WTC11 (cell line): ENCODE measurements at regions not wholly inside any gene's neighbourhood (a gene's known extent, or its start where the extent isn't known, plus 50 kb on each side); places are given as distances from the start of the nearest gene placed in this dataset.

ENCODE experiments used
- ATAC-seq: fragments of 200-7000 bp; cut with Tn5 transposase; 2 replicates; pipeline ENCODE4 v1.10.0; 2021; ENCODE audit warnings: mild to moderate bottlenecking, moderate library complexity
- CTCF ChIA-PET: fragments of 300-600 bp; sonication (Branson Sonifier 250); formaldehyde crosslinking; loops from one replicate; lab custom pipeline; 2021; ENCODE audit warnings: antibody characterized with exemption; lab: Charles Lee
- POLR2A ChIA-PET: fragments of 350-600 bp; sonication (Branson Sonifier 250); formaldehyde crosslinking; loops from one replicate; lab custom pipeline; 2021; ENCODE audit warnings: antibody characterized with exemption; lab: Charles Lee
- DNase-seq: peaks from one replicate; pipeline ENCODE4 v3.0.0; 2021; ENCODE audit warnings: low spot score
- H3K27ac Mint-ChIP-seq: 2 replicates; pipeline ENCODE4 v1.8.0; 2021; ENCODE audit warnings: mixed read lengths
- H3K27me3 Mint-ChIP-seq: 2 replicates; pipeline ENCODE4 v1.8.0; 2021; ENCODE audit warnings: low read depth, mild to moderate bottlenecking, moderate library complexity, mixed read lengths
- H3K36me3 Mint-ChIP-seq: 2 replicates; pipeline ENCODE4 v1.8.0; 2021; ENCODE audit warnings: mixed read lengths
- H3K4me1 Mint-ChIP-seq: 2 replicates; pipeline ENCODE4 v1.8.0; 2022; ENCODE audit warnings: mixed read lengths
- H3K4me3 Mint-ChIP-seq: 2 replicates; pipeline ENCODE4 v1.8.0; 2021; ENCODE audit warnings: mild to moderate bottlenecking, moderate library complexity, mixed read lengths
- H3K9me3 Mint-ChIP-seq: 2 replicates; pipeline ENCODE4 v1.8.0; 2021; ENCODE audit warnings: mixed read lengths
- CBFB ChIP-seq: sonication (generic); formaldehyde crosslinking; IDR thresholded peaks from 2 replicates; pipeline ENCODE4 v1.8.1; 2022; ENCODE audit warnings: mild to moderate bottlenecking, low read depth, missing genetic modification reagents
- ETV6 ChIP-seq: sonication (generic); formaldehyde crosslinking; IDR thresholded peaks from 2 replicates; pipeline ENCODE4 v1.8.1; 2022; ENCODE audit warnings: mild to moderate bottlenecking, missing genetic modification reagents
- MXD4 ChIP-seq: fragments of 250-450 bp; sonication (Bioruptor Pico); IDR thresholded peaks from 2 replicates; pipeline ENCODE4 v1.8.0; 2021; ENCODE audit warnings: mild to moderate bottlenecking, moderate library complexity, borderline replicate concordance
- MYBL2 ChIP-seq: sonication (generic); formaldehyde crosslinking; IDR thresholded peaks from 2 replicates; pipeline ENCODE4 v1.8.1; 2023; ENCODE audit warnings: mild to moderate bottlenecking, moderate library complexity, missing genetic modification reagents
- NFYB ChIP-seq: sonication (generic); formaldehyde crosslinking; conservative IDR thresholded peaks from 2 replicates; pipeline ENCODE4 v1.8.0; 2022; ENCODE audit warnings: low read depth, missing genetic modification reagents
- NR2C2 ChIP-seq: sonication (generic); formaldehyde crosslinking; IDR thresholded peaks from 2 replicates; pipeline ENCODE4 v1.8.0; 2022; ENCODE audit warnings: mild to moderate bottlenecking, missing genetic modification reagents
- NR3C1 ChIP-seq: sonication (generic); formaldehyde crosslinking; conservative IDR thresholded peaks from 2 replicates; pipeline ENCODE4 v1.8.1; 2023; ENCODE audit warnings: low read depth, mild to moderate bottlenecking, missing genetic modification reagents
- RORB ChIP-seq: fragments of 250-450 bp; sonication (Bioruptor Pico); IDR thresholded peaks from 2 replicates; pipeline ENCODE4 v1.9.0; 2021; ENCODE audit warnings: mild to moderate bottlenecking
- TCF7 ChIP-seq: sonication (generic); formaldehyde crosslinking; IDR thresholded peaks from 2 replicates; pipeline ENCODE4 v1.8.0; 2022; ENCODE audit warnings: mild to moderate bottlenecking, low read depth, missing genetic modification reagents, moderate library complexity
- TEAD4 ChIP-seq: sonication (generic); formaldehyde crosslinking; IDR thresholded peaks from 2 replicates; pipeline ENCODE4 v1.8.0; 2022; ENCODE audit warnings: mild to moderate bottlenecking, missing genetic modification reagents
- TF ChIP-seq, protein P1 (sequence below): sonication (generic); formaldehyde crosslinking; IDR thresholded peaks from 2 replicates; pipeline ENCODE4 v1.8.1; 2022; ENCODE audit warnings: missing genetic modification reagents, borderline replicate concordance
- TF ChIP-seq, protein P2 (sequence below): sonication (generic); formaldehyde crosslinking; IDR thresholded peaks from 2 replicates; pipeline ENCODE4 v1.8.0; 2023; ENCODE audit warnings: missing genetic modification reagents, mild to moderate bottlenecking, borderline replicate concordance
- TF ChIP-seq, protein P3 (sequence below): fragments of 250-450 bp; sonication (Bioruptor Pico); IDR thresholded peaks from 2 replicates; pipeline ENCODE4 v1.8.0; 2021; ENCODE audit warnings: mild to moderate bottlenecking
- TF ChIP-seq, protein P4 (sequence below): sonication (generic); formaldehyde crosslinking; IDR thresholded peaks from 2 replicates; pipeline ENCODE4 v1.8.1; 2023; ENCODE audit warnings: mild to moderate bottlenecking, missing genetic modification reagents, moderate library complexity
- TF ChIP-seq, protein P5 (sequence below): sonication (generic); formaldehyde crosslinking; IDR thresholded peaks from 2 replicates; pipeline ENCODE4 v1.8.0; 2022; ENCODE audit warnings: mild to moderate bottlenecking, missing genetic modification reagents
- TF ChIP-seq, protein P6 (sequence below): sonication (generic); formaldehyde crosslinking; IDR thresholded peaks from 2 replicates; pipeline ENCODE4 v1.8.1; 2023; ENCODE audit warnings: mild to moderate bottlenecking, missing genetic modification reagents
- TF ChIP-seq, protein P7 (sequence below): sonication (generic); formaldehyde crosslinking; IDR thresholded peaks from 2 replicates; pipeline ENCODE4 v1.8.1; 2022; ENCODE audit warnings: low read depth, mild to moderate bottlenecking, moderate library complexity, missing genetic modification reagents, borderline replicate concordance
- TF ChIP-seq, protein P8 (sequence below): fragments of 250-450 bp; sonication (Bioruptor Pico); conservative IDR thresholded peaks from 2 replicates; pipeline ENCODE4 v1.9.0; 2021; ENCODE audit warnings: mild to moderate bottlenecking
- TF ChIP-seq, protein P9 (sequence below): sonication (generic); formaldehyde crosslinking; IDR thresholded peaks from 2 replicates; pipeline ENCODE4 v1.8.1; 2023; ENCODE audit warnings: mild to moderate bottlenecking, missing genetic modification reagents, moderate library complexity

DNA sequence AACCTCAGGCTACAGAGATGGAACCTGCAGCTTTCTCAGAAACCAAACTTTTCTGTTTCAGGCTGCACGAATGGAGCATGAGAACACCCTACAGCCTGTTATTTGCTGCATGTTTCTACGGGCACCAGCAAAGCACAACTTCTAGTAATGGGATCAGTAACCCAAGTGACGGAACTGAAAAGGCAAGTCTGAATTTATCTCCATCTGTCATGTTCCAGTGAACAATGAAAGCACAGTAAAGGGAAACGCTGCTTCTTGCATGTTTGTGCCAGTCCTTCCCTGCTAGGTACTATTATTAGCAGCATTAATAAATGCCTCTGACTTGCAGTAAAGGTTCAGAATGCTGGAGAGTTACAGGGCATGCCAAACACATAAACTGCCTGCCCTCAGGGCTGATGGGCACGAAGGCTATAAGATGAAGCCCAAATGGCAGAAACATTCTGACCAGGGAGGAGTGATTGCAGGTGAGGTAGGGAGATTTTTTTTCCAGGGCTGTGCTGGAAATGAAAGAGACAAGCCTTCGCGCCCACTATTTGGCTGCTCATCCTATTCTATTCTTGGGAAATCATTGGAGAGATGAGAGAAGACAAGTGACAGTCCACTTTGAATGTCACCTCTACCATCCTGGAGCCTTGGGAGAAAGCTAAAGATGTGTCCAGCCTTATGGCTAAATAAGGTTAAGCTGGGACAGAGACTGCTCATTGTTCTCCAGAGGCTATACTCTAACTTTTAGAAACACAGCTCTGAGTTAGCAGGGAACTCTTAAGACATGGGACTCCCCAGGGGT, 100.4 kb upstream of the PLXNC1 start:
- TF ChIP-seq CBFB (CRISPR knock-in tag) (no peak), NFYB (CRISPR knock-in tag) (no peak), RORB (CRISPR knock-in tag) (no peak), MXD4 (no peak), MYBL2 (CRISPR knock-in tag) (no peak), TCF7 (CRISPR knock-in tag) (no peak), NR3C1 (no peak), TEAD4 (CRISPR knock-in tag) (no peak), NR2C2 (CRISPR knock-in tag) (no peak), ETV6 (no peak)
- TF ChIP-seq, protein P1, sequence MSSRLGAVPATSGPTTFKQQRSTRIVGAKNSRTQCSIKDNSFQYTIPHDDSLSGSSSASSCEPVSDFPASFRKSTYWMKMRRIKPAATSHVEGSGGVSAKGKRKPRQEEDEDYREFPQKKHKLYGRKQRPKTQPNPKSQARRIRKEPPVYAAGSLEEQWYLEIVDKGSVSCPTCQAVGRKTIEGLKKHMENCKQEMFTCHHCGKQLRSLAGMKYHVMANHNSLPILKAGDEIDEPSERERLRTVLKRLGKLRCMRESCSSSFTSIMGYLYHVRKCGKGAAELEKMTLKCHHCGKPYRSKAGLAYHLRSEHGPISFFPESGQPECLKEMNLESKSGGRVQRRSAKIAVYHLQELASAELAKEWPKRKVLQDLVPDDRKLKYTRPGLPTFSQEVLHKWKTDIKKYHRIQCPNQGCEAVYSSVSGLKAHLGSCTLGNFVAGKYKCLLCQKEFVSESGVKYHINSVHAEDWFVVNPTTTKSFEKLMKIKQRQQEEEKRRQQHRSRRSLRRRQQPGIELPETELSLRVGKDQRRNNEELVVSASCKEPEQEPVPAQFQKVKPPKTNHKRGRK (CRISPR knock-in tag): no peak
- TF ChIP-seq, protein P2, sequence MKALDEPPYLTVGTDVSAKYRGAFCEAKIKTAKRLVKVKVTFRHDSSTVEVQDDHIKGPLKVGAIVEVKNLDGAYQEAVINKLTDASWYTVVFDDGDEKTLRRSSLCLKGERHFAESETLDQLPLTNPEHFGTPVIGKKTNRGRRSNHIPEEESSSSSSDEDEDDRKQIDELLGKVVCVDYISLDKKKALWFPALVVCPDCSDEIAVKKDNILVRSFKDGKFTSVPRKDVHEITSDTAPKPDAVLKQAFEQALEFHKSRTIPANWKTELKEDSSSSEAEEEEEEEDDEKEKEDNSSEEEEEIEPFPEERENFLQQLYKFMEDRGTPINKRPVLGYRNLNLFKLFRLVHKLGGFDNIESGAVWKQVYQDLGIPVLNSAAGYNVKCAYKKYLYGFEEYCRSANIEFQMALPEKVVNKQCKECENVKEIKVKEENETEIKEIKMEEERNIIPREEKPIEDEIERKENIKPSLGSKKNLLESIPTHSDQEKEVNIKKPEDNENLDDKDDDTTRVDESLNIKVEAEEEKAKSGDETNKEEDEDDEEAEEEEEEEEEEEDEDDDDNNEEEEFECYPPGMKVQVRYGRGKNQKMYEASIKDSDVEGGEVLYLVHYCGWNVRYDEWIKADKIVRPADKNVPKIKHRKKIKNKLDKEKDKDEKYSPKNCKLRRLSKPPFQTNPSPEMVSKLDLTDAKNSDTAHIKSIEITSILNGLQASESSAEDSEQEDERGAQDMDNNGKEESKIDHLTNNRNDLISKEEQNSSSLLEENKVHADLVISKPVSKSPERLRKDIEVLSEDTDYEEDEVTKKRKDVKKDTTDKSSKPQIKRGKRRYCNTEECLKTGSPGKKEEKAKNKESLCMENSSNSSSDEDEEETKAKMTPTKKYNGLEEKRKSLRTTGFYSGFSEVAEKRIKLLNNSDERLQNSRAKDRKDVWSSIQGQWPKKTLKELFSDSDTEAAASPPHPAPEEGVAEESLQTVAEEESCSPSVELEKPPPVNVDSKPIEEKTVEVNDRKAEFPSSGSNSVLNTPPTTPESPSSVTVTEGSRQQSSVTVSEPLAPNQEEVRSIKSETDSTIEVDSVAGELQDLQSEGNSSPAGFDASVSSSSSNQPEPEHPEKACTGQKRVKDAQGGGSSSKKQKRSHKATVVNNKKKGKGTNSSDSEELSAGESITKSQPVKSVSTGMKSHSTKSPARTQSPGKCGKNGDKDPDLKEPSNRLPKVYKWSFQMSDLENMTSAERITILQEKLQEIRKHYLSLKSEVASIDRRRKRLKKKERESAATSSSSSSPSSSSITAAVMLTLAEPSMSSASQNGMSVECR (CRISPR knock-in tag): no peak
- TF ChIP-seq, protein P3, sequence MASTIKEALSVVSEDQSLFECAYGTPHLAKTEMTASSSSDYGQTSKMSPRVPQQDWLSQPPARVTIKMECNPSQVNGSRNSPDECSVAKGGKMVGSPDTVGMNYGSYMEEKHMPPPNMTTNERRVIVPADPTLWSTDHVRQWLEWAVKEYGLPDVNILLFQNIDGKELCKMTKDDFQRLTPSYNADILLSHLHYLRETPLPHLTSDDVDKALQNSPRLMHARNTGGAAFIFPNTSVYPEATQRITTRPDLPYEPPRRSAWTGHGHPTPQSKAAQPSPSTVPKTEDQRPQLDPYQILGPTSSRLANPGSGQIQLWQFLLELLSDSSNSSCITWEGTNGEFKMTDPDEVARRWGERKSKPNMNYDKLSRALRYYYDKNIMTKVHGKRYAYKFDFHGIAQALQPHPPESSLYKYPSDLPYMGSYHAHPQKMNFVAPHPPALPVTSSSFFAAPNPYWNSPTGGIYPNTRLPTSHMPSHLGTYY (CRISPR knock-in tag): no peak
- TF ChIP-seq, protein P4, sequence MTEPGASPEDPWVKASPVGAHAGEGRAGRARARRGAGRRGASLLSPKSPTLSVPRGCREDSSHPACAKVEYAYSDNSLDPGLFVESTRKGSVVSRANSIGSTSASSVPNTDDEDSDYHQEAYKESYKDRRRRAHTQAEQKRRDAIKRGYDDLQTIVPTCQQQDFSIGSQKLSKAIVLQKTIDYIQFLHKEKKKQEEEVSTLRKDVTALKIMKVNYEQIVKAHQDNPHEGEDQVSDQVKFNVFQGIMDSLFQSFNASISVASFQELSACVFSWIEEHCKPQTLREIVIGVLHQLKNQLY (CRISPR knock-in tag): no peak
- TF ChIP-seq, protein P5, sequence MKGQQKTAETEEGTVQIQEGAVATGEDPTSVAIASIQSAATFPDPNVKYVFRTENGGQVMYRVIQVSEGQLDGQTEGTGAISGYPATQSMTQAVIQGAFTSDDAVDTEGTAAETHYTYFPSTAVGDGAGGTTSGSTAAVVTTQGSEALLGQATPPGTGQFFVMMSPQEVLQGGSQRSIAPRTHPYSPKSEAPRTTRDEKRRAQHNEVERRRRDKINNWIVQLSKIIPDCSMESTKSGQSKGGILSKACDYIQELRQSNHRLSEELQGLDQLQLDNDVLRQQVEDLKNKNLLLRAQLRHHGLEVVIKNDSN (CRISPR knock-in tag): no peak
- TF ChIP-seq, protein P6, sequence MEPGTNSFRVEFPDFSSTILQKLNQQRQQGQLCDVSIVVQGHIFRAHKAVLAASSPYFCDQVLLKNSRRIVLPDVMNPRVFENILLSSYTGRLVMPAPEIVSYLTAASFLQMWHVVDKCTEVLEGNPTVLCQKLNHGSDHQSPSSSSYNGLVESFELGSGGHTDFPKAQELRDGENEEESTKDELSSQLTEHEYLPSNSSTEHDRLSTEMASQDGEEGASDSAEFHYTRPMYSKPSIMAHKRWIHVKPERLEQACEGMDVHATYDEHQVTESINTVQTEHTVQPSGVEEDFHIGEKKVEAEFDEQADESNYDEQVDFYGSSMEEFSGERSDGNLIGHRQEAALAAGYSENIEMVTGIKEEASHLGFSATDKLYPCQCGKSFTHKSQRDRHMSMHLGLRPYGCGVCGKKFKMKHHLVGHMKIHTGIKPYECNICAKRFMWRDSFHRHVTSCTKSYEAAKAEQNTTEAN (CRISPR knock-in tag): no peak
- TF ChIP-seq, protein P7, sequence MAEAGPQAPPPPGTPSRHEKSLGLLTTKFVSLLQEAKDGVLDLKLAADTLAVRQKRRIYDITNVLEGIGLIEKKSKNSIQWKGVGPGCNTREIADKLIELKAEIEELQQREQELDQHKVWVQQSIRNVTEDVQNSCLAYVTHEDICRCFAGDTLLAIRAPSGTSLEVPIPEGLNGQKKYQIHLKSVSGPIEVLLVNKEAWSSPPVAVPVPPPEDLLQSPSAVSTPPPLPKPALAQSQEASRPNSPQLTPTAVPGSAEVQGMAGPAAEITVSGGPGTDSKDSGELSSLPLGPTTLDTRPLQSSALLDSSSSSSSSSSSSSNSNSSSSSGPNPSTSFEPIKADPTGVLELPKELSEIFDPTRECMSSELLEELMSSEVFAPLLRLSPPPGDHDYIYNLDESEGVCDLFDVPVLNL (CRISPR knock-in tag): no peak
- TF ChIP-seq, protein P8, sequence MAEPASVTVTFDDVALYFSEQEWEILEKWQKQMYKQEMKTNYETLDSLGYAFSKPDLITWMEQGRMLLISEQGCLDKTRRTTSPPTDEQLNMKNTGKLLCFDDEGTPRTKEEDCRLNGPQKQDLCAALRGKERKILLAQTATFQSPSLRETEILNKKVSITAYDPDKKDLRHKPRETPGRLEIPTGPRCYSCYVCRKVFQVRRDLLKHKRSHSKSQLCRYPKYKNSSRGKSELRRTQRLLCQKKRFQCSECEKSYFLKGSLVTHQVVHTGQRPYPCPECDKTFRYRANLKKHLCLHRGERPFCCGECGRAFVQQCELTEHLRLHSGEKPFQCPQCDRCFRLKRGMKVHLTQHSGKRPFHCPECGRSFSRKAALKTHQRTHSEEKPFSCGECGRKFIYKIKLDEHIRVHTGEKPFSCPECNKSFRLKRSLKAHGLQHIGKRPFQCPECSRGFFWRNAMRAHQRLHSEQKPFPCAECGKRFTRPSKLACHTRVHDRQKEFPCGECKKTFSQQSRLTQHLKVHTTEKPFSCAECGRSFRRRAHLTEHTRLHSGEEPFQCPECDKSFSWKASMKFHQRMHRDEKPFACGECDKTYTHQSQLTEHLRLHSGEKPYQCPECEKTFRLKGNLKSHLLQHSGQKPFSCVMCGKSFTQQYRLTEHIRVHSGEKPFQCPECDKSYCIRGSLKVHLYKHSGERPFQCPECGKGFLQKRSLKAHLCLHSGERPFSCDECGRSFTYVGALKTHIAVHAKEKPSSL (CRISPR knock-in tag): no peak
- TF ChIP-seq, protein P9, sequence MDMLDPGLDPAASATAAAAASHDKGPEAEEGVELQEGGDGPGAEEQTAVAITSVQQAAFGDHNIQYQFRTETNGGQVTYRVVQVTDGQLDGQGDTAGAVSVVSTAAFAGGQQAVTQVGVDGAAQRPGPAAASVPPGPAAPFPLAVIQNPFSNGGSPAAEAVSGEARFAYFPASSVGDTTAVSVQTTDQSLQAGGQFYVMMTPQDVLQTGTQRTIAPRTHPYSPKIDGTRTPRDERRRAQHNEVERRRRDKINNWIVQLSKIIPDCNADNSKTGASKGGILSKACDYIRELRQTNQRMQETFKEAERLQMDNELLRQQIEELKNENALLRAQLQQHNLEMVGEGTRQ (CRISPR knock-in tag): no peak
- DNase-seq: no peak
- ChIA-PET CTCF (interaction anchor here (0.8 to 0.9 kb wide), 2 partner anchors 27 kb away, joined by 3 to 4 read pairs; no protein-coding TSS in a partner anchor), POLR2A (no interaction called here)
- Mint-ChIP-seq H3K36me3 (peaks cover 3% of the 10 kb centered on the region), H3K27me3 (no peaks in the 10 kb centered on the region), H3K27ac (no peak overlapping the region), H3K4me3 (no peak overlapping the region), H3K9me3 (peaks cover 19% of the 10 kb centered on the region), H3K4me1 (peaks cover 8% of the 10 kb centered on the region)
- ATAC-seq: no peak
